NCI-H1048 (cell line): ENCODE measurements at regions not wholly inside any gene's neighbourhood (a gene's known extent, or its start where the extent isn't known, plus 50 kb on each side); places are given as distances from the start of the nearest gene placed in this dataset.

Source experiments
- DNase-seq: peaks from one replicate; lab custom pipeline; 2025; lab: John Stamatoyannopoulos, UW

GRCh38 chr13:26989957-26990713 is 181.5 kb downstream of the USP12 start:
- no peak for DNase-seq

DNA sequence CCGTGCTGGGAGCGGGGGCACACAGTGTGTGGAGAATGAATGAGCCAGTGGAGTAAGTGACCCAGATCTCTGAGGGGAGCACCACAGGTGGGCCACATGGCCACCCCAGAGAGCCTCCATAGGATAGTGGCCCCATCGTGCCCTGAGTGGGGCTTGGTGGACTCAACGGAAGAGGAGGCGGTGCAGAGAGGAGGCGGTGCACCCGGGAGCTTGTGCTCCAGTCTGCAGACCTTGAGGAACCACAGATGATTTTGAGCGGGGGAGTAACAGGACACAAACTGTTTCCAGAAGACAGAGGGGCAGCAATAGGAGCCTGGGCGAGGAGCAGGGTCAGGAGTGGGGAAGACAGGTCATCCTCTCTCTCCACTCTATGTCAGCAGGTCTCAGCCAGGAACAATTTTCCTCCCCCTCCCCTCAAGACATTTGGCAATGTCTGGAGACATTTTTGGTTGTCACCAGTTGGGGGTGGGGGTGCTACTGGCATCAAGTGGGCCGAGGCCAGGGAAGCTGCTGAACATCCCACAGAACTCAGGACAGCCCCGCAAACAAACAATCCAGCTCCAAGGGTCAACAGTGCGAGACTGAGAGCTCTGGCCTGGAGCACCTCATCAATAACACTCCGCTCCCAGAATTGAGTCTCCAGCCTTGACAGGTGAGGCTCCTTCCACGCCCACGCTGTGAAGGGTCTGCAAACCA is 182.2 kb downstream of the USP12 start:
- no peak for DNase-seq

DNA sequence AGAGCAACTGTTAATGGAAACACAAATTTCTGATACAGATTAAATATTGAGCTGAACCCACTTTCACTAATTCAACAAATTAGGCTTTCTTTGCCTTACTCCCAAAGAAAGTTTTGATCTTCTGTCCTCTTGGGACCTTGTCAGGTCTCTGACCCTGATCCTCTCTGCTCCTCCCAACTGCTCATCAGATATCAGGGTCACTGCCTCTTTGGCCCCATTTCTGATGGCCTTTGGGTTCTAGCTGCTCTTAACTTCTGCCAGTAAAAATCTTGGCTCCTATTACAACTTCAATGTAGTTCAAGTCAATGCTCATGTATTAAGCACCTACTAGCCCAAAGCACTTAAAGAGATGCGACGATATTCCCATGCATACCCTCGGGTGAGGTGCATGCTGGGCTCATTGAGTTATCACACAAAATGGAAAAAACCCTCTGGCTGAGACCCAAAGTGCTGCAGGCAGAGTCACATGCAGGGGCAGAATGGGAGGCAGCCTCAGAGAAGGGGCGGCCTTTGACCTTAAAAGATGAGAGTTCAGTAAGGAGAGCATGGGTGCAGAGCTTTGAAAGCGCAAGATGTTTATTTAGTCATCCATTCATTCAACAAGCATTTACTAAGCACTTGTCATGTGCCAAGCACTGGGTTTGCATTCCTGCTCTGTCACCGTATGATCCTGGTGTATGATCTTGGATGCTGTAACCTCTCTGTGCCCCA is 183.4 kb downstream of the USP12 start:
- no peak for DNase-seq

DNA sequence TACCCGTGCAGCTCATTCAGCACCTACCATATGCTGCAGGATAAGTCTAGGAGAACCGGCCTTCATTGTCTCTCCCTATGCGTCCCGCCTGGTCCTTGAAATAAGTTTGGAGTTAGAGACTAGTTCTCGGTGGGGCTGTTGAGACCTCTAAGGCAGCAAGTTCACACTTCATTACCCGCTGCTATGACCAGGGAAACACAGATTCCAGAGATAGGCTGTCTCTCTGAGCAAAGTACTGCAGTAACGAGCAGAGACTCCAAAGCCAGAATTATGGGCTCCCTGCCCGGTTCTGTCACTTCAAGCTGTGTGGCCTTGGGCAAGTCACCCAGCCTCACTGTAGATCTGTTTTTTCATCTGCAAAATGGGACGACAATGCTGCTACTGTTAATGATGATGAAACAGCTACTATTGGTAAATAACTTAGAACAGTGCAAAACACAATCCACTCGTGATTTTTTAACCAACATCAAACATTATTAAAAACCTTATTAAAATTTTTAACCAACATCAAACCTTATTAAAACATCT is 184.1 kb downstream of the USP12 start:
- no peak for DNase-seq

- DNase-seq: peak; percentile 23
Measured at GRCh38 chr13:26985285-26985878, 186.2 kb downstream of the USP12 start.

DNA sequence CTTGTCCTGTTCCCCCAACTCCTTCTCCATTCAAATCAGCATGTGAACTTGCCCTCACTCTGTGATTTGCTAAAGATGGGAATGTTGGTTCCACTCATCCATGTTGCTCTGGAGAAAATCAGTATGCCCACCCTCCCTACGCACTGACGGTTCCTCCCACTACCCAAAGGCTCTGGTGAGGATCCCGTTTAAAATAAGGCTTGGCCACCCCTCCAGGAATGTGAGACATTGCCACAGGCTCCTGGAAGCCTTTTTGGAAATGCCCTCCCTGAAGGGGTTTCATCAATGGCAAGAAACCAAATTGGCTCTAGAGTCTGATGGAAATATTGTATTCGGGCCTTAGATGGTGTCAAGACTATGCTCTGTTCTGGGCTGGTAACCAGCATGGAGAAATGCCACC is 187.3 kb downstream of the USP12 start:
- no peak for DNase-seq

GRCh38 chr13:26983543-26984320 is 187.9 kb downstream of the USP12 start:
- no peak for DNase-seq

DNA sequence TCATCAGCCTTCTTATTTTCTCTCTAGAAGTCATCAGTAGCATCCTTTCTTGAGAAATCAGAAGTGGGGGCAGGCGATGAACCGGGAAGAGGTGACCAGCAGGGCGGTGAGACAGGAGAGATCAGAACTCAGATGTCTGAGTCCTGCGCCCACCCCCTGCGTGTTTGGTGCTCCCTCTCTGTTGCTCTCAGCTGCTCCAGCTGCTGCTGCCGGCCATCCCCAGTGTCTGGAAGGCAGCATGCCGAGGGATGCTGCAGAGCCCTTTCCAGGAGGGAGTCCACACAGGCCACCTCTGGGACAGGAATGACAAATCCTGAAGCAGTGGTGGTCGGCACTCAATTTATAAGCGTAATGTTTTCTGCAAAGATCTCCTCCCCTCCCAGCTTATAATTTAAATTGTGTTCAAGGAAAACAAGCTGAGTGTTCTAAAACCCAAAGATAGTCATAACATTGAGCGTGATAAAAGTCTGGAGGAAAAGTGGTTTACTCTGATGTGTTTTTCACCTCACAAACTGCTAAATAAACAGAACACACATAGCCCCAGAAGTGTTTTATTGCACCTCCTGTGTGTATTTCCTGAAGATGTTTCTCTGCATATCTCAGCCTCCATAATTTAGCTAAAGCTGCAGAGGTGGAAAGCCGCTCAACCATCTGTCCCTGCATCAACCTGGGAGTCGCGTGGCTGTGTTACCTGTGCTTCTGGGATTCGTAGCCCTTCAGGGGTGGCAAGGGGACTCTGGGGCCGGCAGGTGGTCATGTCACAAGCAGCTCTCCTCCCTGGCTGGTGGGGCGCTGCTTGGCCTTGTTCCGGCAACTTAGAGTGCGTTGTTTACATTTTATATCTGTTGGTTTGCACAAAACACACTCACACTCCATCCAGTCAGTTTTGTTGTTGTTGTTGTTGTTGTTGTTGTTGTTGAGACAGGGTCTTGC is 191.2 kb downstream of the USP12 start:
- no peak for DNase-seq

DNA sequence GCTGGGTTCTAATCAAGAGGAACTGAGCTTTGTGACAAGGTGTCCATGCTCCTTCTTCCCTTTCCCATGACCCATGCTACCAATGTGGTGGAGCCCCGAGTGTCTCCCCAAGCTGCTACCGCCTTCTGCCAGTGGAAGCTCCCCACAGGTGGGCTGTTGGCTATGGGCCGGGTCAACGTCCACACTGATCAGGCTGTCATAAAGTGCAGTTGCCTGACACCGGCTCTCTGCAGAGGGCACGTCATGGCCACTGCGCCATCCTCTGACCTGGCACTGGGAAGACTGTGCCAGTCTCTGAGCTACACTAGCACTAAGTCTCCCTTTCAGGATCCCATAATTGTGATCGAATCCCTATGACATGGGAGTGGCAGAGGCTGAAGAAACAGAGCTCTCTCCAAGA is 192.3 kb downstream of the USP12 start:
- DNase-seq: no peak

- DNase-seq: no peak
Measured at GRCh38 chr13:26978081-26978860, 193.3 kb downstream of the USP12 start.

GRCh38 chr13:26977541-26977940 is 194.1 kb downstream of the USP12 start:
- DNase-seq: no peak

GRCh38 chr13:26976313-26976712 is 195.3 kb downstream of the USP12 start:
- DNase-seq: no peak

DNA sequence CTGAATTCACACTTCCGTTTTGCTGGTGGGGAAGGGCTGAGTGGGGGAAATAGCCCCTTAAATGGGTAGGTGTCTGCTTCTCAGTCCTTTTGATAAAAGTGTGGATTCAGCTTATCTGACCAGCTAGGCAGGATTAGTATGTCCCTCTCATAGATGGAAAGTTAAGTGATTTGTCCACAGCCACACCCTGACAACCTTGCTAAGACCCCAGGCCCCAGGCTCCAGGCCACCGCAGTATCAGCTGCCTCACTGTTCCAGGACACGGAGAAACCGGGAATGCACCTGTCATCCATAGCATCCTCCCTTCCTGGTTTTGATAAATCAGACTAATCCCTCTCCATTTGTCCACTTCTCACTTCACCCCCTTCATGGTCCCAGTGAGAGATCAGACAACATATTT is 197.7 kb downstream of the USP12 start:
- no peak for DNase-seq

DNA sequence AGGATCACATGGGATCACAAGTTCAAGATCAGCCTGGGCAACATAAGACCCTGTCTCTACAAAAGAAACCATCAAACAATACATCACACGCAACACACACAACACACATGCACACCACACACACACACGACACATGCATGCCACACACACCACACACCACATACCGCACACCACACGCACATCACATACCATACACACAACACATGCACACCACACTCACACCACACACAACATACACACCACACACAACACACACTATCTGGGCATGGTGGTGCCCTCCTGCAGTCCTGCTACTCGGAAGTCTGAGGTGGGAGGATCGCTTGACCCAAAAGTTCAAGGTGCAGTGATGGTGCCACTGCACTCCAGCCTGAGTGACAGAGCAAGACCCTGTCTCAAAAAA is 198.3 kb downstream of the USP12 start:
- no peak for DNase-seq

DNA sequence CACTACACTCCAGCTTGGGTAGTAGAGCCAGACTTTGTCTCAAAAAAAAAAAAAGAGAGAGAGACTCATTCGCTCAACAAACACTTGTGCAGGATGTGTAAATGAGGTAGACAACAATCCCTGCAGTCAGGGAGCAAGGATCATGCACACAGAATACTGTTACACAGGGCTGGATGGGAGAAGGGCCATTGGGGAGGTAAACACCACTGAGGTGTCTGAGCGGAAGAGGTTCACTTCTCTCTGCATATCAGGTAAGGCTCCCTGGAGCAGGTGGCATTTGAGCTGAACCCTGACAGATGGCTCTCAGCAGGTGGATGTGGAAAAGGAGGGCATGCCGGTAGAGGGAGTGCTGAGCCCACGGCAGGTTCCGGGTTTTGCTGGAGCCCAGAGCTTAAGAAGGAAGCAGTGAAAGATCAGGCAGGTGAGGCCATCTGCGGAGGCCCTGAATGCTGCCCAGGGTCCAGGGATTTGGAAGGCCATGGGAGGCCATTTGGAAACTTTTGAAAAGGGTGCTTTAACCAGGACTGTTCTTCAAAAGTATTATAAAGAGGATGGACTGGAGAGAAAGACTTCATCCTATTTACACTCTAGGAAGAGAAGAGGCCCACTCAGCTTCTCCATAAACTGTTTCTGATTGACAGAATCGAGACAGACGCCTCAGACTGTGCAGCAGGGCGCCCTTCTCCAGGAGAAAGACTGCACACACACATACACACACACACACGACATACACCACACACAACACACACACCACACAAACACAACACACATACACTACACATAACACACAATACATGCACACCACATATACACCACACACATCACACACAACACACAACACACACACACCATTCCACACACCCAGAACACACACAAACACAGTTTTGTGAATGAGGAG is 199.4 kb downstream of the USP12 start:
- DNase-seq: no peak

- no peak for DNase-seq
Measured at GRCh38 chr13:26968431-26969341, 202.9 kb downstream of the USP12 start.
